H1 (cell line): ENCODE measurements at regions not wholly inside any gene's neighbourhood (a gene's known extent, or its start where the extent isn't known, plus 50 kb on each side); places are given as distances from the start of the nearest gene placed in this dataset.

Experiments used
- CTCF ChIA-PET: fragments of 300-600 bp; sonication (Branson Sonifier 250); formaldehyde crosslinking; loops from one replicate; lab custom pipeline; 2021; ENCODE audit not compliant: partially characterized antibody; lab: Charles Lee
- POLR2A ChIA-PET: fragments of 300-600 bp; sonication (Branson Sonifier 250); formaldehyde crosslinking; loops from one replicate; lab custom pipeline; 2021; ENCODE audit warnings: inconsistent platforms; ENCODE audit not compliant: partially characterized antibody; lab: Charles Lee
- DNase-seq, 2 experiments: peaks; one replicate each; pipeline versions ENCODE4 v3.0.0 to v3.0.0-alpha.2; 2010 to 2022; ENCODE audit warnings: low spot score in 2 of 2, low read depth in 1 of 2, mixed read lengths in 1 of 2
- FAIRE-seq: peaks from 2 replicates; lab custom pipeline; 2011; peaks lifted over from hg19 to GRCh38; lab: Jason Lieb, UNC
- H2AFZ ChIP-seq: 2 replicates; pipeline ENCODE4 v1.8.1; 2012; ENCODE audit warnings: low read length, inconsistent platforms
- H2AK5ac ChIP-seq: 2 replicates; pipeline ENCODE4 v1.6.1; 2013; ENCODE audit warnings: low read depth, low read length
- H2BK120ac ChIP-seq: replicated peaks from 2 replicates; pipeline ENCODE3; 2013; ENCODE audit warnings: low read depth, low read length, inconsistent platforms
- H2BK12ac ChIP-seq: 2 replicates; pipeline ENCODE4 v1.6.1; 2013; ENCODE audit warnings: low read depth, low read length
- H2BK15ac ChIP-seq: 2 replicates; pipeline ENCODE4 v1.6.1; 2013; ENCODE audit warnings: low read length
- H2BK20ac ChIP-seq: 2 replicates; pipeline ENCODE4 v1.6.1; 2013; ENCODE audit warnings: low read length
- H2BK5ac ChIP-seq: 2 replicates; pipeline ENCODE4 v1.6.1; 2013; ENCODE audit warnings: low read depth, low read length
- H3K14ac ChIP-seq: 2 replicates; pipeline ENCODE4 v1.6.1; 2013; ENCODE audit warnings: inconsistent platforms; ENCODE audit not compliant: insufficient read length
- H3K18ac ChIP-seq: 2 replicates; pipeline ENCODE4 v1.6.1; 2013; ENCODE audit warnings: low read length; ENCODE audit errors: extremely low read depth
- H3K23ac ChIP-seq: 2 replicates; pipeline ENCODE4 v1.6.1; 2013; ENCODE audit warnings: inconsistent platforms; ENCODE audit not compliant: insufficient read length
- H3K23me2 ChIP-seq: 2 replicates; pipeline ENCODE4 v1.6.1; 2013; ENCODE audit warnings: low read depth, low read length
- H3K27ac ChIP-seq: 2 replicates; pipeline ENCODE4 v1.6.1; 2011; ENCODE audit warnings: low read depth, low read length, inconsistent platforms
- H3K27me3 ChIP-seq, 4 experiments: replicated peaks in 1 of 4; 1 replicate in 1 of 4; 2 replicates in 3 of 4; pipeline versions ENCODE4 v1.6.1 to v1.8.1; 2011 to 2013; ENCODE audit warnings: low read length in 3 of 4, mild to moderate bottlenecking in 3 of 4, inconsistent platforms in 2 of 4, mixed read lengths in 2 of 4, moderate library complexity in 1 of 4; ENCODE audit not compliant: control insufficient read depth in 3 of 4, insufficient read depth in 3 of 4; ENCODE audit errors: extremely low read depth in 1 of 4
- H3K36me3 ChIP-seq, 4 experiments: 2 replicates each; pipeline versions ENCODE4 v1.6.1 to v1.8.1; 2011 to 2013; ENCODE audit warnings: mild to moderate bottlenecking in 4 of 4, low read length in 3 of 4, moderate library complexity in 2 of 4, control low read depth in 1 of 4, inconsistent platforms in 1 of 4; ENCODE audit not compliant: insufficient read depth in 4 of 4, control insufficient read depth in 2 of 4
- H3K4ac ChIP-seq: replicated peaks from 2 replicates; pipeline ENCODE3; 2013; ENCODE audit warnings: low read length, low read depth, mixed read lengths, inconsistent platforms; ENCODE audit not compliant: insufficient read length
- H3K4me1 ChIP-seq, 4 experiments: replicated peaks in 1 of 4; 1 replicate in 1 of 4; 2 replicates in 3 of 4; pipeline versions ENCODE4 v1.6.1 to v1.8.1; 2011 to 2013; ENCODE audit warnings: low read length in 3 of 4, inconsistent platforms in 2 of 4, mixed read lengths in 1 of 4; ENCODE audit not compliant: insufficient read depth in 4 of 4, control insufficient read depth in 3 of 4
- H3K4me2 ChIP-seq, 2 experiments: 2 replicates each; pipeline versions ENCODE4 v1.6.1 to v1.8.1; 2011 to 2013; ENCODE audit warnings: low read depth in 2 of 2, low read length in 2 of 2, control low read depth in 1 of 2, inconsistent platforms in 1 of 2, mild to moderate bottlenecking in 1 of 2; ENCODE audit not compliant: insufficient read depth in 1 of 2
- H3K4me3 ChIP-seq, 4 experiments: fragments of 200-600, 300-600 bp in 1 of 4; sonication (generic), shearing (Covaris generic), sonication (Bioruptor Twin) in 1 of 4; 2 replicates each; pipeline versions ENCODE4 v1.5.1 to v1.8.1; 2011 to 2016; ENCODE audit warnings: low read length in 4 of 4, low read depth in 3 of 4, control low read depth in 2 of 4, inconsistent platforms in 2 of 4, mild to moderate bottlenecking in 2 of 4, mixed read lengths in 1 of 4, moderate library complexity in 1 of 4; ENCODE audit not compliant: insufficient read depth in 2 of 4; ENCODE audit errors: extremely low read depth in 1 of 4
- H3K56ac ChIP-seq: replicated peaks from 2 replicates; pipeline ENCODE3; 2013; ENCODE audit warnings: low read depth, mild to moderate bottlenecking, mixed read lengths, low read length, inconsistent platforms; ENCODE audit not compliant: insufficient read length
- H3K79me1 ChIP-seq: 2 replicates; pipeline ENCODE4 v1.6.1; 2013; ENCODE audit warnings: low read depth, low read length, control low read depth
- H3K79me2 ChIP-seq, 2 experiments: 2 replicates each; pipeline versions ENCODE4 v1.6.1 to v1.8.1; 2012 to 2013; ENCODE audit warnings: low read length in 2 of 2, mild to moderate bottlenecking in 2 of 2, inconsistent platforms in 1 of 2; ENCODE audit not compliant: insufficient read depth in 2 of 2, control insufficient read depth in 1 of 2
- H3K9ac ChIP-seq, 4 experiments: replicated peaks in 1 of 4; 1 replicate in 1 of 4; 2 replicates in 3 of 4; pipeline versions ENCODE4 v1.6.1 to v1.8.1; 2011 to 2013; ENCODE audit warnings: low read depth in 3 of 4, low read length in 3 of 4, control low read depth in 2 of 4, mild to moderate bottlenecking in 2 of 4, moderate library complexity in 2 of 4, inconsistent platforms in 1 of 4; ENCODE audit errors: extremely low read depth in 1 of 4
- H3K9me3 ChIP-seq, 2 experiments: 2 replicates each; pipeline versions ENCODE4 v1.6.1 to v1.8.1; 2012 to 2013; ENCODE audit warnings: mild to moderate bottlenecking in 2 of 2, moderate library complexity in 2 of 2, control low read depth in 1 of 2, inconsistent platforms in 1 of 2, low read depth in 1 of 2, low read length in 1 of 2, mixed read lengths in 1 of 2; ENCODE audit not compliant: insufficient read depth in 2 of 2
- H4K20me1 ChIP-seq, 2 experiments: replicated peaks in 1 of 2; 2 replicates each; pipeline versions ENCODE3 to v1.8.1; 2011 to 2013; ENCODE audit warnings: inconsistent platforms in 2 of 2, low read length in 2 of 2, mild to moderate bottlenecking in 1 of 2; ENCODE audit not compliant: insufficient read depth in 2 of 2, control insufficient read depth in 1 of 2
- H4K5ac ChIP-seq: 2 replicates; pipeline ENCODE4 v1.6.1; 2013; ENCODE audit warnings: low read length, low read depth, mixed read lengths, inconsistent platforms; ENCODE audit not compliant: insufficient read length
- H4K8ac ChIP-seq: 2 replicates; pipeline ENCODE4 v1.8.0; 2013; ENCODE audit warnings: mild to moderate bottlenecking, moderate library complexity, low read length, inconsistent platforms; ENCODE audit not compliant: insufficient read depth; ENCODE audit errors: extremely low read depth
- H4K91ac ChIP-seq: replicated peaks from 2 replicates; pipeline ENCODE3; 2013; ENCODE audit warnings: low read length, mixed read lengths, inconsistent platforms; ENCODE audit not compliant: insufficient read length
- CEBPB ChIP-seq: IDR thresholded peaks from 2 replicates; pipeline ENCODE4 v1.6.1; 2012; ENCODE audit warnings: low read depth, low read length
- GABPA ChIP-seq: IDR thresholded peaks from 2 replicates; pipeline ENCODE4 v1.6.1; 2011; ENCODE audit warnings: mild to moderate bottlenecking, low read length, moderate library complexity, borderline replicate concordance; ENCODE audit not compliant: insufficient read depth
- GTF2F1 ChIP-seq: IDR thresholded peaks from 2 replicates; pipeline ENCODE4 v1.6.1; 2012; ENCODE audit warnings: low read depth, low read length, improper control_type of control experiment, borderline replicate concordance
- HDAC2 ChIP-seq, 2 experiments: fragments of 300-600 bp in 1 of 2; sonication (generic) in 1 of 2; IDR thresholded peaks; 2 replicates each; pipeline ENCODE4 v1.6.1; 2011 to 2012; ENCODE audit warnings: low read depth in 2 of 2, low read length in 2 of 2, mild to moderate bottlenecking in 2 of 2, moderate library complexity in 2 of 2, borderline replicate concordance in 1 of 2, inconsistent platforms in 1 of 2
- KDM4A ChIP-seq: IDR thresholded peaks from one replicate; pipeline ENCODE4 v1.7.1; 2012; ENCODE audit warnings: low read depth, mild to moderate bottlenecking, moderate library complexity, low read length, inconsistent platforms; ENCODE audit not compliant: severe bottlenecking
- KDM5A ChIP-seq: fragments of 200-600 bp; IDR thresholded peaks from 2 replicates; pipeline ENCODE4 v1.7.1; 2012; ENCODE audit warnings: mild to moderate bottlenecking, low read length, inconsistent platforms, mixed read lengths
- NRF1 ChIP-seq: IDR thresholded peaks from 2 replicates; pipeline ENCODE4 v1.6.1; 2011; ENCODE audit warnings: mild to moderate bottlenecking, low read depth, low read length, improper control_type of control experiment
- RFX5 ChIP-seq: IDR thresholded peaks from 2 replicates; pipeline ENCODE4 v1.6.1; 2011; ENCODE audit warnings: low read depth, low read length, improper control_type of control experiment, borderline replicate concordance
- SIRT6 ChIP-seq: IDR thresholded peaks from one replicate; pipeline ENCODE4 v1.7.1; 2012; ENCODE audit warnings: low read length, inconsistent platforms
- SIX5 ChIP-seq: IDR thresholded peaks from 2 replicates; pipeline ENCODE4 v1.6.1; 2011; ENCODE audit warnings: mild to moderate bottlenecking, low read depth, low read length
- SP4 ChIP-seq: IDR thresholded peaks from 2 replicates; pipeline ENCODE4 v1.6.1; 2012; ENCODE audit warnings: low read length, inconsistent platforms
- ZNF274 ChIP-seq: IDR thresholded peaks from 2 replicates; pipeline ENCODE4 v1.7.0; 2012; ENCODE audit warnings: low read length, borderline replicate concordance; ENCODE audit errors: extremely low read depth
- WGBS, 2 experiments: shearing (Covaris generic) in 1 of 2; methylation state at CpG; one replicate each; pipeline versions ENCODE4 v1.1.6 to v1.1.7; 2013 to 2015; ENCODE audit warnings: low lambda C conversion rate in 2 of 2, mixed read lengths in 2 of 2, inconsistent platforms in 1 of 2, low coverage in 1 of 2, missing lambda C conversion rate in 1 of 2; ENCODE audit not compliant: insufficient replicate concordance in 2 of 2, insufficient coverage in 1 of 2, insufficient read length in 1 of 2; ENCODE audit errors: extremely low coverage in 1 of 2, missing lambda C conversion rate in 1 of 2; 5-methylcytosine and 5-hydroxymethylcytosine counted together

GRCh38 chr11:98101329-98101728 is 919.4 kb upstream of the CNTN5 start:
- Histone ChIP-seq H3K56ac (no peak overlapping the region), H3K14ac (no peak overlapping the region), H3K36me3 (no peaks in the 10 kb centered on the region), H4K91ac (no peak overlapping the region), H2BK15ac (no peak overlapping the region), H2BK20ac (no peak overlapping the region), H2BK5ac (no peak overlapping the region), H3K4me1 (no peaks in the 10 kb centered on the region), H3K9ac (no peak overlapping the region), H3K79me2 (no peaks in the 10 kb centered on the region), H3K23me2 (no peaks in the 10 kb centered on the region), H2BK120ac (no peak overlapping the region), H3K18ac (no peak overlapping the region), H3K4me2 (no peak overlapping the region), H3K27ac (no peak overlapping the region), H2AK5ac (no peak overlapping the region), H2AFZ (no peak overlapping the region), H3K4ac (no peak overlapping the region), H2BK12ac (no peak overlapping the region), H3K79me1 (no peaks in the 10 kb centered on the region), H4K5ac (no peak overlapping the region), H4K8ac (no peak overlapping the region), H3K9me3 (no peaks in the 10 kb centered on the region), H3K4me3 (no peak overlapping the region), H4K20me1 (no peaks in the 10 kb centered on the region), H3K23ac (no peak overlapping the region), H3K27me3 (no peaks in the 10 kb centered on the region)
- FAIRE-seq (no peak), DNase-seq (no peak)
- POLR2A ChIA-PET: no interaction called here
- WGBS, 2 experiments: 90% methylated on average over 1 of the region's 1 CpG; no CpG with 5 or more reads in 1 of the 2 experiments
- TF ChIP-seq NRF1: no peak
- TF ChIP-seq KDM5A: no peak
- TF ChIP-seq ZNF274: no peak
- no peak for TF ChIP-seq RFX5
- no peak for TF ChIP-seq CEBPB
- TF ChIP-seq HDAC2 (IDR thresholded peaks at IDR 0.05; ENCODE audit: borderline replicate concordance in 1 of 2, low read depth in 2 of 2, low read length in 2 of 2): no peak
- no peak for TF ChIP-seq KDM4A
- TF ChIP-seq GTF2F1: no peak
- TF ChIP-seq GABPA: no peak
- TF ChIP-seq SP4: no peak
- no peak for TF ChIP-seq SIRT6
- no peak for TF ChIP-seq SIX5
- CTCF ChIA-PET: no interaction called here
